Activated T-helper 2 cell treated with anti-CD3 and anti-CD28 coated beads, Interferon-gamma antibody, Interleukin-2, Interleukin-4, amounts not matched to agents 10 μg/mL and 5 μg/mL and 100 μg/mL, durations not matched to agents 14 hours and 24 hours and 36 hours (primary cell): ENCODE measurements at regions not wholly inside any gene's neighbourhood (a gene's known extent, or its start where the extent isn't known, plus 50 kb on each side); places are given as distances from the start of the nearest gene placed in this dataset.

Experiments used
- DNase-seq: peaks from one replicate; pipeline ENCODE4 v3.0.0; 2021; ENCODE audit warnings: low spot score
- H3K27ac Mint-ChIP-seq: one replicate; pipeline ENCODE4 v1.8.0; 2021; ENCODE audit warnings: mixed read lengths
- H3K27me3 Mint-ChIP-seq: one replicate; pipeline ENCODE4 v1.8.0; 2021; ENCODE audit warnings: low read depth, mixed read lengths
- H3K36me3 Mint-ChIP-seq: one replicate; pipeline ENCODE4 v1.8.0; 2021; ENCODE audit warnings: low read depth, mixed read lengths
- H3K4me1 Mint-ChIP-seq: one replicate; pipeline ENCODE4 v1.8.0; 2021; ENCODE audit warnings: low read depth, mixed read lengths
- H3K4me3 Mint-ChIP-seq: one replicate; pipeline ENCODE4 v1.8.0; 2021; ENCODE audit warnings: low read depth, mild to moderate bottlenecking, moderate library complexity, mixed read lengths
- H3K9me3 Mint-ChIP-seq: one replicate; pipeline ENCODE4 v1.8.0; 2021; ENCODE audit warnings: mixed read lengths
- intact Hi-C: fragments of 100-400 bp; cut with micrococcal nuclease; formaldehyde crosslinking; loops from one replicate; pipeline ENCODE4 v1.15.1; 2023

DNA sequence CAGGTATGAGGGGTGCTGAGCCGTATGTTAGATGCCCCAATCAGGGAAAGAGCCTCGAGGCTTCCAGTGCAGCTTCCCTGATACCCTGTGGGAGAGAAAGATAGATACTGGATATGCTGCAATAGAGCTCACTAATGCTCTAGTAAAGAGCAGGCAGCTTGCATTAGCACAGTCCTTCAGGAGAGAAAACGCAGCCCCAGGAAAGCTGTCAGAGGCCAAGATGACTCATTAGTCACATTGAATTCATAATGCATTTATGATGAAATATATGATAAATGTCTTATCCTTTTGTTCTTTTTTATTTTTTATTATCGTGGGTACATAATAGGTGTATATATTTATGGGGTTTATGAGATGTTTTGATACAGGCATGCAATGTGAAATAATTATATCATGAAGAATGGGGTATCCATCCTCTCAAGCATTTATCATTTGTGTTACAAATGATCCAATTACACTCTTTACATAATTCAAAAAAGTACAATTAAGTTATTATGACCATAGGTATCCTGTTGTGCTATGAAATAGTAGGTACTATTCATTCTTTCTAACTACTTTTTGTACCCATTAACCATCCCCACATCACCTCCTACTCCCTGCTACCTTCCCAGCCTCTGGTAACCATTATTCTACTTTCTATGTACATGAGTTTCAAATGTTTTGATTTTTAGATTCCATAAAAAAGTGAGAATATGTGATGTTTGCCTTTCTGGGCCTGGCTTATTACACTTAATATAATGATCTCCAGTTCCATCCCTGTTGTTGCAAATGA lies 94.5 kb upstream of the TOP3B start:
- H3K4me1 Mint-ChIP-seq = no peaks in the 10 kb centered on the region
- H3K9me3 Mint-ChIP-seq = no peaks in the 10 kb centered on the region
- H3K36me3 Mint-ChIP-seq = no peaks in the 10 kb centered on the region
- no peak for DNase-seq
- H3K27me3 Mint-ChIP-seq = peaks cover 40% of the 10 kb centered on the region
- intact Hi-C loops = no loop called here
- no peak overlapping the region for H3K27ac Mint-ChIP-seq
- no peak overlapping the region for H3K4me3 Mint-ChIP-seq

DNA sequence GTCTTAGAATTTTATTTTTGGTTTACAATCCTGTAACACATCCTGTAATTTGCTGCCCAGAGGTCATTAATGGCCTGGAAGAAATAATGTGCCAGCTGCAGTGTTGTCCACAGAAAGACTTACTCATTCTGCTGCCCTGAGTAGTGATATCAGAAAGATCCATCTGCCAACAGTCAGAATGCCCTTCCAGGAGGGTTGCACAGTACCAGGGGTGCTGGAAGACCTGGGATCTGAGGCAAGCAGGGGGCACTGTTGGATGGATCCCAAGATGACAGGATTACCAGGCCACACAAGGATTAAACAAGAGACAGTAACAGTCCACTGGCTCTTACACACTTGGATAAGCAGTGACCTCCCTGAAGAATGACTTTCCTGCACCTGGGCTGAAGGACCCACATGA lies 93.8 kb upstream of the TOP3B start:
- intact Hi-C loops = no loop called here
- H3K36me3 Mint-ChIP-seq = no peaks in the 10 kb centered on the region
- DNase-seq = no peak
- H3K9me3 Mint-ChIP-seq = no peaks in the 10 kb centered on the region
- H3K27me3 Mint-ChIP-seq = peaks cover 38% of the 10 kb centered on the region
- H3K4me3 Mint-ChIP-seq = no peak overlapping the region
- no peaks in the 10 kb centered on the region for H3K4me1 Mint-ChIP-seq
- H3K27ac Mint-ChIP-seq = no peak overlapping the region

DNA sequence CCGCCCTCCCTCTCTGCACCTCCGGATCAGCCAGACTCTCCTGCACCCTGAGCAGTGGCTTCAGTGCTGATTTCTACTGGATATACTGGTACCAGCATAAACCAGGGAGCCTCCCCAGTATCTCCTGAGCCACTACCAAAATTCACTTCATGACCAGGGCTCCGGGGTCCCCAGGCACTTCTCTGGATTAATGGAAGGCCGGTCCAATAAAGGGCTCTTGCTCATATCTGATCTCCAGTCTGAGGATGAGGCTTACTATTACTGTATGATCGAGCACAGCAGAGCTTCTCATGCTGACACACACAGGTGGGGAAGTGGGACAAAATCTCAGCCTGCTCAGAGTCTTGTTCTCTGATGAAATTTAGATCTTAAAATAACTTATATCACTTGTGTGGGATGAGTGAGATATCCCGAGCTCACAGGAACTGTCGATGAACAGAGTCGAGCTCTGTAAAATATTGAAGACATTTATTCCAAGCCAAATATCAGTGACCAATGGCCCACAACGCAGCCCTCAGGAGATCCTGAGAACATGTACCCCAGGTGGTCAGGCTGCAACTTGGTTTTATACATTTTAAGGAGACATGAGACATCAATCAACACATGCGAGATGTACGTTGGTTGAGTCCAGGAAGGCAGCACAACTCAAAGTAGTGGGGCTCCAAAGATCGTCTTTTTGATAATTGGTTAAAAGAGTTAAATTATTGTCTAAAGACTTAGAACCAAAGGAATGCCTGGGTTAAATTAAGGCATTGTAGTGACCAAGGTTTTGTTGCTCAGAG lies 93.0 kb upstream of the TOP3B start:
- intact Hi-C loops = no loop called here
- Mint-ChIP-seq H3K9me3 (no peaks in the 10 kb centered on the region), H3K27me3 (peaks cover 32% of the 10 kb centered on the region), H3K4me1 (no peaks in the 10 kb centered on the region), H3K36me3 (no peaks in the 10 kb centered on the region), H3K27ac (no peak overlapping the region), H3K4me3 (no peak overlapping the region)
- no peak for DNase-seq

DNA sequence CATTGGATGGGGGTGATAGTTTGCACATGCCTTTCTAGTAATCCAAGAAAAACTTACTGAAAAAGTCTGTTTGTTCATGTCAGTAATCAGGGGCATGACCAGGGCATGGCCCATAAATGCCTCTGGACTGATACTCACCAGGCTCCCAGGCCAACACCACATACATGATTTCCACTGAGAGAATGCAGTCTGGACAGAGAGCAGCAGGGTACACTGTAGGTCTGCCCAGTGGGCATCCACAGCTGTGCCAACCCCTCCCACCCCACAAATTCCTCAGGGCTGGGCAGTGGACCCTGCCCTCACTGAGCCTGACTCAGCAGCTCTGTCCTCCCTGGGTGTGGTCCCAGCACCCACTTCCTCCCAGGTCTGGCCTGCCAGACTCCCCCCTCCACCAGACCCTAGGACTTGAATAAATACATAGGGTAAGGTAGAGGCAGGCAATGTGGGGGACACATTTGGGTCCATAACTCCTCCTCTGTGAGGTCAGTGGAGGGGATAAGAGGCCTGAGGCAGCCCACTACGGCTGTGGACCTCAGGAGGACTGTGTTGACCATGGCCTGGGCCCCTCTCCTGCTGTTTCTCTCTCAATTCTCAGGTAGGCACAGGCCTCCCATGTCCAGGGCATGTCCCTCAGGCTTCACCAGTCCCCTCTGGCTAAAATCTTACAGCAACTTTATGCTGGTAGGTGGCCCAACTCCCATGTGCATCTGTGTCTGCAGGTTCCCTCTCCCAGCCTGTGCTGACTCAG lies 92.2 kb upstream of the TOP3B start:
- Mint-ChIP-seq H3K27me3 (peaks cover 26% of the 10 kb centered on the region), H3K4me3 (no peak overlapping the region), H3K27ac (no peak overlapping the region), H3K9me3 (no peaks in the 10 kb centered on the region), H3K36me3 (no peaks in the 10 kb centered on the region), H3K4me1 (no peaks in the 10 kb centered on the region)
- intact Hi-C loops = no loop called here
- DNase-seq = no peak

DNA sequence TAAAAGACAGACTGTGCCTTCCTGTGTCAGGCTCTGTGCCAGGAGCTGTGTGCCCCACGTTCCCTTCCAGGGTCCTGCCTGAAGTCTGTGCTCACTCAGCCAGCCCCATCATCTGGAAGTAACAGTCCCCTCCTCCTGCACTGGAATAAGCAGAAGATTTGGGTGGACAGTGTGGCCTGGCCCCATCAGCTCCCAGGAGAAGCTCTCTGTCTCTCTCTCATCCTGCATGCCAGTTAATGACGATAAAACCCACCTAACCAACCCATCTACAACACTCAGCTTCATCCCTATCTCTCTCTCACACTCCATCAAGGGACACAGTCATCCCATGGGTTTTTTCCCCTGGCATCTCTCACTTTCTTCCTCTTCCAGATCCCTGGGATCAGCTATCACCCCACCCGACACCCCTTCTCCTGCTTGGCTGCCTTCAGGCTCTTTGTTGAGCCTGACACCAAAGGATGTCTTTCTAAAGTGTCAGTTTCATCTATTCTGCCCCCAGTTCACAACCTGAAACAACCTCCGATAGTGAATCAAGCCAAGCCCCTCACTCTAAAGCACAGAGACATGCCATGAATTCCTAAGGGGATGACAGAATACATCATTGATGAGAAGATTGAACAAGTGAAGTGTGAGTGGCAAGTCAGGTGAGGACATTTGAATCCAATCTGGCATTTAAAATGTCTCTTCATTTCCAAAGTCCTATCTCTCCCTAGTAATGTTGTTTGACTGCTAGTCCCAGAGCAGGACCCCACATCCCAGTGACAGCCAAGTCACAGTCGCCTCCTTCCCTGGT lies 91.4 kb upstream of the TOP3B start:
- intact Hi-C loops = no loop called here

DNA sequence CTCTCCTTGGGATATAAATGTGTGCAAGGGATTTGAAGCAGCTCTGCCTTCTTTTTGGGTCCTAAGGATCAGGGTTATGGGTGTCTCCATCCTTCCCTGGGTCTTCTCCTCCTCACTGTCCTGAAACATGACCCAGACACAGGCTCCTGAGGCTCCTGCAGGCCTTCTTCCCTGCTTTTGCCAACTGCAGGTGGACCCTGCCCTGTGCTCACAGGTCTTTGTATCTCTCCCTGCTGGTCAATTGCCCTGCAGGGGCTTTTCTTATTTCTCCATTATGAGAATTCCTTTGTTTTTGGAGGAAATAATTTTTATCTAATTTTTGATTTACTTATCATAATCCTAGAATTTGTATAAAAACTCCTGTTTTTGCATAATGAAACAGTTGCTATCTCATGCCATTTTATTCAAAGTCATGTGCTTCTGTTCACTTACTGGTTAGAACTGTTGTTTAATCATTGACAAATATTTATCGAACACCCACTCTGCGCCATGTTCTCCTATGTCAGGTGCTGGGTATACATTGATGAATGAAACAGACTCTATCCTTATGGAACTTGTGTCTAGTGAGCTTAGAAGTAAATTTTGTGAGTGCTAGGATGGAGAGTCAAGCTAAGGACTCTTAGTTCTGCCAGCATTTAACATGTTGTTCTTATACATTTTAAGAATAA lies 89.7 kb upstream of the TOP3B start:
- Mint-ChIP-seq H3K27me3 (peaks cover 19% of the 10 kb centered on the region), H3K9me3 (no peaks in the 10 kb centered on the region), H3K27ac (no peak overlapping the region), H3K36me3 (no peaks in the 10 kb centered on the region), H3K4me3 (no peak overlapping the region), H3K4me1 (no peaks in the 10 kb centered on the region)
- DNase-seq = no peak
- intact Hi-C loops = no loop called here

More for the DNA sequence above, 91.4 kb upstream of the TOP3B start:
- Mint-ChIP-seq H3K27ac (no peak overlapping the region), H3K4me1 (no peaks in the 10 kb centered on the region), H3K27me3 (peaks cover 25% of the 10 kb centered on the region), H3K36me3 (no peaks in the 10 kb centered on the region), H3K4me3 (no peak overlapping the region), H3K9me3 (no peaks in the 10 kb centered on the region)
- no peak for DNase-seq

DNA sequence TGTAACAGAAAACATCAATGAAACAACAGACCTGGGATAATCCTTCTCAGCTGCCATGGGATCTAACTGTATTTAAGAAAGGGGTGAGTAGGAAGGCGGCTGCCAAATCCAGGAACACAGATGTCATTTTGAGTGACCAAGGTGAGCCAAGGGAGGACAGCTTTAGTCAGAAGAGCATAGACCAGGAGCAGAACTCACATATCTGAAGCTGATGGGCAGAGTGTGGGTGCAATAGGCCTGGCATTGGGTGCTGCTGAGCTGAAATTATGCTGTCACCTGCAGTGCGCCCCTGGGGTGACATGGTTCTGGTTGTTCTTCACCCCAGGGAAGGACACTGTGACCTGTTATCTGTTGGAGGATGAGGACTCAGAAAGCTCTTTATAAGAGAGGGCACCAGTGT lies 88.9 kb upstream of the TOP3B start:
- Mint-ChIP-seq H3K9me3 (no peaks in the 10 kb centered on the region), H3K27me3 (peaks cover 15% of the 10 kb centered on the region), H3K4me3 (no peak overlapping the region), H3K36me3 (no peaks in the 10 kb centered on the region), H3K4me1 (no peaks in the 10 kb centered on the region), H3K27ac (no peak overlapping the region)
- DNase-seq = no peak
- intact Hi-C loops = no loop called here

DNA sequence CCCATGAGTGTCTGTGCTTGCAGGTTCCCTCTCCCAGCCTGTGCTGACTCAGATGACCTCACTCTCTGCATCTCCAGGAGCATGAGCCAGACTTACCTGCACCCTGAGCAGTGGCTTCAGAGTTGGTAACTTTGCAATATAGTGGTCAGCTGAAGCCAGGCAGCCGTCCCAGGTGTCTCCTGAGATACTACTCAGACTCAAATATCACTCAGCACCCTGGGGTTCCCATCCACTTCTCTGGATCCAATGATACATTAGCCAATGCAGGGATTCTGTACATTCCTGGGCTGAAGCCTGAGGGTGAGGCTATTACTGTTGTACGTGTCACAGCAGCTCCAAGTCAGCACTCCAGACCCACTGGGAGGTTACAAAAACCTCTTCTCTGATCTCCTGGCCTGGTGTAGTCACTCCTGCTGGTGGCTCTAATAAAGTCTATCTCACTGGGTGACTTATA lies 87.8 kb upstream of the TOP3B start:
- Mint-ChIP-seq H3K36me3 (no peaks in the 10 kb centered on the region), H3K4me3 (no peak overlapping the region), H3K27ac (no peak overlapping the region), H3K9me3 (no peaks in the 10 kb centered on the region), H3K4me1 (no peaks in the 10 kb centered on the region), H3K27me3 (peaks cover 10% of the 10 kb centered on the region)
- intact Hi-C loops = no loop called here
- no peak for DNase-seq

DNA sequence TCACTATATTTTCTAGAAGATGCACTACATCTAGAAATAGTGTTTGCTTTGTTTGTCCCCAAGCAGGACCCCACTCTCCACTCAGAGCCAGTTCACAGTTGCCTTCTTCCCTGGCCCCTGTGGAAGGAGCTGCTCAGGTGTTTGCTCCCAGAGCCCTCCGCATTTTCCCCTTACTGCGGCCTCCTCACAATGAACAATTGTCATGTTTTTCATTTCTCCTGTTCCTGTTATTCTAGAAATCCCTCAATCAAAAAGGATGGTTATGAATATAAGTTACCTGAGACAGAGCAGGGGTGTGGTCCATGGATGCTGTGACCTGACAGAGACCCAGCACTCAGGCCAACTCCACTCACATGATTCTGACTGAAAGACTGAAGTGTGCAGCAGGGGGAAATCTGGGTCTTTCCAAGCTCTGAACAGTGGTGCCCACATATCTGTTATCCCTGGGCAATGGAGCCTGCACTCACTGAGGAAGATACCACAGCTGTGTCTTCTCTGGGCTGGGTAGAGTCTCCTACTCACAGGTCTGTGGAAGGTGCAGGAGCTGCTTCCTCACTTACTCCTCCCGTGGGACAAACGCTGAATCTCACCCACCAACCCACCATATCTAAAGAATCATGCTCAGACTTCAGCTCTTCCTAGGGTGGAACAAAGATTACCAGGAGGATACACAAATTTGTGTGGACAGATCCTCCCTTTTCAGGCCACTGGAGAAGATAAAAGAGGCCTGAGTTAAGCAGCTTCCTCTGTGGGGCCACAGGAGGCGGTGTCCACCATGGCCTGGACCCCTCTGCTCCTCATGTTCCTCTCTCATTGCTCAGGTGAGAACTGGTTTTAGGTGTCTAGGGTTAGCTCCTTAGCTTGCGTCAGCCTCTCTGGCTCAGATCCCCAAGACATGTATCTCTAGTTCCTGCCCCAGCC lies 87.1 kb upstream of the TOP3B start:
- no peak for DNase-seq
- intact Hi-C loops = loop anchor here (10.0 kb wide), 1 partner anchor 65 kb away; no protein-coding TSS in a partner anchor

DNA sequence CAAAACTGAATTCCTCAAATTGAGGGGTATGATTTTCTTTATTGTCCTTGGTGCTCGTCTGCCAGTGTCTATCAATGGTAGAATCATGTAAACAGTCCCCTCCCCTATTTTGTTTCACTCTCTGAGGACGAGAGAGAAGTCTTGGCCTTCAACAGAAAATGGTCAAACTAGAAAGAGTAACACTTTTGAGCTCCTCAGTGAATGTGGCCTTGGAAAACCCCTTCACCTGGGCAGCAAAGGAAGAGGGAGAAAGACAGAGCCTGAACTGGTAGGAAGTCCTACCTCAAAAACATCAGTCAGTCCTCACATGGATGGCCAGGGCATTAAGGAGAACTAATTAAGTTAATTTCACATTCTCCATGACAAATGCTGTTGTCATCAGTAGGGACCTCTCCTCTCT lies 86.1 kb upstream of the TOP3B start:
- DNase-seq = no peak
- Mint-ChIP-seq H3K4me3 (no peak overlapping the region), H3K36me3 (no peaks in the 10 kb centered on the region), H3K27me3 (peaks cover 4% of the 10 kb centered on the region), H3K27ac (no peak overlapping the region), H3K4me1 (no peaks in the 10 kb centered on the region), H3K9me3 (no peaks in the 10 kb centered on the region)
- intact Hi-C loops = loop anchor here (10.0 kb wide), 1 partner anchor 66 kb away; no protein-coding TSS in a partner anchor

More for the DNA sequence above, 87.1 kb upstream of the TOP3B start:
- peaks cover 8% of the 10 kb centered on the region for H3K27me3 Mint-ChIP-seq
- H3K9me3 Mint-ChIP-seq = no peaks in the 10 kb centered on the region
- H3K4me3 Mint-ChIP-seq = no peak overlapping the region
- H3K27ac Mint-ChIP-seq = no peak overlapping the region
- no peaks in the 10 kb centered on the region for H3K4me1 Mint-ChIP-seq
- H3K36me3 Mint-ChIP-seq = no peaks in the 10 kb centered on the region

DNA sequence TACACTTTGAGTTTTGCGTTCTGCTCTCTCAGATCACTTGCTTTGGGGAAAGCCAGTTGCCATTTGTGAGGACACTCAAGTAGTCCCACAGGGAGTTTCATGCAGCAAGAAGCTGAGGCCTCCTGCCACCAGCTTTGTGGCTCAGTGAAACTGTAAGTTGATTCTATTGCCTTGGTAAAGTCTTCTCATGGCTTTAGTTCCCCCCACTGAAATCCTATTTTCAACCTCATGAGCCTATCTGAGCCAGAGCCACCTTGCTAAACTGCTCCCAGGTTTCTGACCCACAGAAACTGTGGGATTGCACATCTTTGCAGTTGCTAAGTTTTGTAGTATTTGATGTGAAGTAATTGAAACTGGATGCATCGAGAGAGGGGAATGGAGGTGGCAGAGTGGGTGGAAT lies 85.4 kb upstream of the TOP3B start:
- H3K9me3 Mint-ChIP-seq = no peaks in the 10 kb centered on the region
- no peak for DNase-seq
- no peaks in the 10 kb centered on the region for H3K4me1 Mint-ChIP-seq
- intact Hi-C loops = loop anchor here (10.0 kb wide), 1 partner anchor 67 kb away; no protein-coding TSS in a partner anchor
- no peaks in the 10 kb centered on the region for H3K36me3 Mint-ChIP-seq
- no peak overlapping the region for H3K4me3 Mint-ChIP-seq
- H3K27ac Mint-ChIP-seq = no peak overlapping the region
- peaks cover 4% of the 10 kb centered on the region for H3K27me3 Mint-ChIP-seq
